Medulla oblongata (tissue), 1 donor: ENCODE measurements at regions not wholly inside any gene's neighbourhood (a gene's known extent, or its start where the extent isn't known, plus 50 kb on each side); places are given as distances from the start of the nearest gene placed in this dataset.
"Not testable (repeated sequence)": the region's sequence is repeated elsewhere in the genome, so short reads cannot be mapped to it uniquely, and the experiment has no call there.

Source experiments
- DNase-seq: peaks from one replicate; pipeline ENCODE4 v3.0.0-alpha.2; 2015; ENCODE audit errors: extremely low spot score

DNA sequence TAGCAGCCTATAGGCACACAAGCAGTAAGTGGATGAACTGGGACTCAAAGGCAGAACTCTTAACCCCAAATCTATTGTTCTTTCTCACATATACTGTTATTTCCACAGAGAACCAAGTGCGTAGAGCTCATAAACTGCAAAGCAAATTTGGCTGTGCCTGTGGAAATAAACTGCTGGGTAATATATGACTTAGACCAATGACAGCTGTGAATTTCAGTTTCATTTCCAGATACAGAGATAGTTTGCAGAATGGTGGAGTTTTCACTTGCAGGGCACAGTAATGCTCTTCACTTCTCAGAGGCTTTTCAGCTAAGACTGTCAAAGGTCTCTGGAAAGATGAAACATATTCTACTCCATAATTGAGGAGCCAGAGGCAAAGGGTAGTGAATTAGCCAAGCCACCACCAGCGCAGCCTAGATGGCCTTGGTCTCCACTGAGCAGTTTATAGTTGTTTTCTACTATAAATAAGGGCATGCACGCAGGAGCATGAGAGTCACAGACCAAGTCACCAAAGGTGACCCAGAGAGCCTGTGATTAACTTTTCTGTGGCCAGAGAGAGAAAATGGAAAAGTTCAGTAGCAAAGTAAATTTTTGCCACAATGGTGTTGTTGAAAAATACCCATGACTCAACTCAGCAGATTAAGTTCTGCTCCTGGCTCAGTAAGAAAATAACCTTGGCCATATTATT lies 180.7 kb upstream of the GRM7 start:
- DNase-seq = no peak

DNA sequence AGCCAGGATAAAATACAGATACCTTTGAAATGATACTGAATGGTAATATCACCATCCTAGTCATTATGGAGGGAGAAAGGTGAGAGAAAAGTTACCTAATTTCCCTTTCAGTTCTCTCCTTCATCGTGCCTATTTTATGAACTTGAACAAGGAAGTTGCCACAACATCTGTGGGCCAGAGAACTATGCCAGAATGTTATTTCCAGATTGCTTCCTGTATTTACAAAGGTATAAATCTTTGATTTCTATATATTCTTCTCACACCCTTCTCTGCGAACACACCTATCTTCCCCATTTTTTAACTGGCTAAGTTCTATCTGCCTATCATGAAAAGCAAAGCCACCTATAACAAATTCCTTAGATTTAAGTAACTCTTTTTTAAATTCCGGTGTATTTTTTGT lies 163.6 kb upstream of the GRM7 start:
- DNase-seq = no peak

DNA sequence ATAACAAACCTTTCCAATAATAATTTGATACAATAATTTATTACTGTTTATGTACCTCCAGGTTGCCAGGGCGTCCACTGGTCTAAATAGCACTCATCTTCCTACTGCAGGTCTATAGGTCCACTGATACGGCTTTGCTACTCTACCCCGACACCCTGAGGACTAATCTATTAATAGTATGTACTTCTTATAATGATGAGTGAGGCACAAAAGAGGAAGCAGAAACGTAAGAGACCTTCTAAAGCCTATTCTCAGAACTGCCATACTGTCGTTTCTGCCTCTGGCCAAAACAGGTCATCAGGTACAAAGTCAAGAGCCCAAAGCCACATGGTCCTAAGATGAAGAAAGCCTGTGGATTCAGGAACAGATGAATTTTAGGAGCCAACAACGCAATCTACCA lies 163.2 kb upstream of the GRM7 start:
- no peak for DNase-seq

DNA sequence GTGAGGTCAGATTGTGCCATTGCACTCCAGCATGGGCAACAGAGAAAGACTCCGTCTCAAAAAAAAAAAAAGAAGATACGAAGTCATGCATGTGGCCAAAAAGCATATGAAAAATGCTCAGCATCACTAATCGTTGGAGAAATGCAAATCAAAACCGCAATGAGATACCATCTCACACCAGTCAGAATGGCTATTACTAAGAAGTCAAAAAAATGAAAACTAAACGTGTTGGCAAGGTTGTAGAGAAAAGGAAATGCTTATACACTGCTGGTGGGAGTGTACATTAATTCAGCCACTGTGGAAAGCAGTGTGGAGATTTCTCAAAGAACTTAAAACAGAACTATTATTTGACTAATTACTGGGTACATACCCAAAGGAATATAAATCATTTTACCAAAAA lies 156.1 kb upstream of the GRM7 start:
- DNase-seq = not testable (repeated sequence)

DNA sequence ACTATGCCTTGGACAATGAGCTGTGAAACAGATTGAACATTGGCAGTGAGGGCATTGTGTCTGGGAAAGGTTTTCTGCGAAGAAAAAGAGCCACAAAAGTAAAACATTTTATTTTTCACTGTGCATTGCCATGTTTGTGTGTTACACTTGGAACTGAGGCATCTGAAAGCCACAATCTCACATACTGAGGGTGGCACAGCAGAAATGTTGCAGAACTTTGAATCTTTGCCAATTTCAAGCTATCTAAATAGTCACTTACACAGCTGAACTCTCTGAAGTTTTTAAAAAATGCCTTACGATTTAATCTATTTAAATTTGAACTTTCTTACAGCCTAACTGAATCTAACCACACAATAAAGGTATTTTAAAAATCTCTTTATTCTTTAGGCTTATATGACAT lies 154.1 kb upstream of the GRM7 start:
- DNase-seq = no peak

DNA sequence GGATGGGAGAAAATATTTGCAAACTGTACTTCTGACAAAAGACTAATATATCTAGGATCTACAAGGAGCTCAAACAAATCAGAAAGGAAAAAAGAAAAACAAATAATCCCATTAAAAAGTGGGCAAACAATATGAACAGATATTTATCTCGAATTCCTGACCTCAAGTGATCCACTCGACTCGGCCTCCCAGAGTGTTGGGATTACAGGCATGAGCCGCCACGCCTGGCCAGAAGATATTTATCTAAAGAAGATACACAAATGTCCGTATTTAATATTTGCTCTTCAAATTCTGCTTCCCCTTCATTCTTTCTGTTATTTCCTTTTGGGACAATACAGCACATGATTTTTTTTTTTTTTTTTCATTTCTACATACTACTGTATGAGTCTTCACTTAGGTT lies 151.7 kb upstream of the GRM7 start:
- no peak for DNase-seq

DNA sequence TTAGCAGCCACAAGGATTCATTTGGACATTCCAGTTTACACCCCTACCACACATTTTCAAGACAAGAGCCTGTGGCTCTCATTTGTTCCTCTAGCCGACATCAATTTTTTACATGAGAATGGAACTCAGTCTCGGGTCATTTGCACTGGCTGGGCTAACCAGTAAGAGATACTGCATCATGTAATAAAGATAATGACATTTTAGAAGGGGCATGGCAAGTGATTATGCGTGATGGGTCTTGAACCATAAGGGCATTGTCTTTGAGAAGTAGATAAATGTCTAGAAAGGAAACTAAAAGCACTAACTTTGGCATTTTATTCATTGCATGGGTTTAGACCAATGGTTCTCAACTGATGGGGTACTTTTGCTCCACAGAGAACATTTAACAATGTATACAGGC lies 146.0 kb upstream of the GRM7 start:
- no peak for DNase-seq

DNA sequence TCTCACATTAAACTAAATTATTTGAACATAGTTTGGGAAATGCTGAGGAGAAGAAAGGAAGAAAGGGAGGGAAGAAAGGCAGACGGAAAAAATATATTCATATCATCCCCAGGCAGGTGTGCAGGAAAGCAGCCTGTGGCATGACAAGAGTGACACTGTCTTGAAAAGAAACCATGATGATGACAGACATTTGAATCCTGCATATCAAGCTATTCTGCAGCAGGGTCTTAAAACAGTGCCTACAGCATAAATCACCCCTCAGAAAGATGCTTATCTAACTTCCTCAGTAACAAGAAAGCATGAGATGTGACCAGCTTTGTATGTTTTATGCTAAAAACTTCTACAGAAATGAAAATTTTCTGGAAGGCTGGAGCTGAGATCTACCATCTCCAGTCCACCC lies 144.5 kb upstream of the GRM7 start:
- DNase-seq = no peak

DNA sequence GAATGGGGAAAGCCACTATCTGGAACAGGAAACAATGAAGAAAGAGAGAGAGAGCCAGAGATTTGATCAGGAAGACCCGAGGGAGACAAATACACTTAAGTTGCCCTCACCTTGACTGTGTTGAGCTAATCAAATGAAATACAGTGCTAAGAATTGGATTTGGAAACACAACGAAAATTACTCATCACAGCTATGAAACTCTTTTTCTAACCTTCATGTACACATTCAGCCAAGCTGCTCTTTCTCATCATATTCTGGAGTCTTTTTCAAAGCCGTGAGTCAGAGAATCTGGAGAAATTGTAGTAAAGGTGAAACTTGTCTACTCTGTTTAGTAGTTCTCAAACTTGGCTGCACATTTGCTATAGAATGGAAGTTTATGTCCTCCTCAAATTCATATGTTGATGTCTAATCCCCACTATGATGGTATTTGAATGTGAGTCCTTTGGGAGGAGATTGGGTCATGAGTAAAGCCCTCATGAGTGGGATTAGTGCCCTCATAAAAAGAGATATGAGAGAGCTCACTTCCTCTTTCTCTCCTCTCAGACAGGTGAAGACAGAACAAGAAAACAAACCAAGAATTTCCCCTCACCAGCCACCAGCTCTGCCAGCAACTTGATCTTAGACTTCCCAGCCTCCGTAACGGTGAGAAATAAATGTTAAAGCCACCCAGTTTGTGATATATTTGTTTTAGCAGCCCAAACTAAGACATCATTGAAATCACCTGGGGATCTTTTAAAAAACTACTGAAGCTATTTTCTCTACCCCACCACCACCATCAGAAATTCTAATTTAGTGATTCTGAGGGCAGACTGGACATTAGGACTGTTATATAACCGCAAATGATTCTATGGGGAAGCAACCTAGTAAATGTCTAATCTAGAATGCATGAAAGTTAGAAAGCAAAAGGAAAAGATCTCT lies 143.6 kb upstream of the GRM7 start:
- no peak for DNase-seq

DNA sequence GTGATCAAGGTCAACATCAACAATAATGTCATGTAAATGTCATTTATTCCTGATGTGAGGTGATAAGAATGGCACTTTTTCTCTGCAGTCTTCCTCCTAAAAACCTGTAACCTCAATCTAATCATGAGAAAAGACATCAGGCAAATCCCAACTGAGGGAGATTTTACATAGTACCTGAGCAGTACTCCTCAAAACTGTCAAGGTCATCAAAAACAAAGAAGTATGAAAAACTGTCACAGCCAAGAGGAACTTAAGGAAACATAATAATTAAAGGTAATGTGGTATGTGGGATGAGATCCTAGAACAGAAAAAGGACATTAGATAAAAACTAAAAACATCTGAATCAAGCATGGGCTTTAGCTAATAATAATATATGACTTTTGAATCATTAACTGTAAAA lies 140.9 kb upstream of the GRM7 start:
- no peak for DNase-seq

DNA sequence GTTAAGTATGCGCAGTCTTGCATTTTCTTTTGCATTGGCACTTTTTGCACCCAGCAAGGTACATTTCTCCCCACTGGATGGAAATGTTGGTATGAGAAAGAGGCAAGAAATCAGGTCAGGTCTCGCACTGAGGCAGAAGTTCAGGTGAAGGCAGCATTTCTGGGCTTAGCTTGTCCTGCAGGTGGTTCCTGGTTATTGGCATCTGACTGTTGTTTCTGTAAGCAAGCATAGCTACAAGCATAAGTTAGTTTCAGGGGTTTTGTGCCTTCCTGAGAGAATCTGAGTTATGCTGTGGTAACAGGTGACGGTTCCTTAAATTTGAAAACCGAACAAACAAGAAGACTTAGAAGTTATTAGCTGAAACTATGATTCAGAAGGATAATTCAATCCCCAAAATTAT lies 139.4 kb upstream of the GRM7 start:
- no peak for DNase-seq

DNA sequence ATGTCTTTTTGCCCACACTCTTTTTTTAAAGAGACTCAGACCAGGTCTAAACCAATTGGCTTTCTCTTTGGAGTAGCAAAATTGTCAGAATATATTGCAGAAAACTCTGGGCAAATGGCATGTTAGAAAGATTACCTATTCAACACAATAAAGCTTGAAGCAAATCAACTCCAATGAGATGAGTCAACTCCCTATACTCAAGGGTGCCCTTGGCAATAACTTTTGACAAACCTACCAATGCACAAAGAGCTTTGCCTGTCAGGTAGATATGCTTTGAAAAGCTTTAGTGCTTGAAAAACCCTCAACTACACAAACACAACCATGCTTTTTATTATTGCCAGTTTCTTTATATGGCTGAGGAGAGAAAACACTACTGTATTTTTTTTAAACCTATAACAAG lies 137.7 kb upstream of the GRM7 start:
- no peak for DNase-seq

DNA sequence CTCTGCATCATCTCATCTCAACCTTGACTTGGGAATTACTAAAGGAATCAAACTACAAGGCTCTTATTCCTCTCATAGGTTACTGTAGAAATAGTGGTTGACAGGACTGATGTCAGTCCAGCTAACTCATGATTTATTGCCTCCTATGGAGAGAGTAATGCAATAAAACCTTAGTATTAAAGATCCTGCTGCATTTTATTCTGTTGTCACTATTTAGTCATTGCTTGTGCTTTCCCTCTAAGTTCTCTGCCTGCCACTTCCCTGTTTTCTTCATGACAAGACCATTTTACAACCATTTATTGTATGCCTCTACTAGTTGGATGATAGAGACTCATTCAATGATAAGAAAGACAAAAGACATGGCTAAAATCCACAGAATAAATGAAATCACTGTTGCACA lies 134.1 kb upstream of the GRM7 start:
- DNase-seq = no peak

DNA sequence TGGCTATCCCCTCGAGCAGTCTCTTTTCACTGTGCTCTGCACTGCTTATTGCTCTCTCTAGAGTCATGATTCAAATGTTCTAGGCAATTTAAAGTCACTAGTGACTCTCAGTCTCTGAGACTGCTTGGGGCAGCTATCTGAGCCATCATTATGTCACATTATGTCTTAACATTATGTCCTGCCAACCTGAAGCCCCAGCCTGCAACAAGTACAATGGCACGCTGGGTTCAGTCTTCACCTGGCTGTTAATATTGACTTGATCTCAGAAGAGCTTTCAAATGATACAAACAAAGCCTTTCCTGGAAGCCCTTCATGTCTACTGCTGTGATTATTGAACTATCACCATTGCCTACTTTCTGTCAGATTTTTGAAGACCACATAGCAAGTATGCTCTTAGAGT lies 128.1 kb upstream of the GRM7 start:
- no peak for DNase-seq

DNA sequence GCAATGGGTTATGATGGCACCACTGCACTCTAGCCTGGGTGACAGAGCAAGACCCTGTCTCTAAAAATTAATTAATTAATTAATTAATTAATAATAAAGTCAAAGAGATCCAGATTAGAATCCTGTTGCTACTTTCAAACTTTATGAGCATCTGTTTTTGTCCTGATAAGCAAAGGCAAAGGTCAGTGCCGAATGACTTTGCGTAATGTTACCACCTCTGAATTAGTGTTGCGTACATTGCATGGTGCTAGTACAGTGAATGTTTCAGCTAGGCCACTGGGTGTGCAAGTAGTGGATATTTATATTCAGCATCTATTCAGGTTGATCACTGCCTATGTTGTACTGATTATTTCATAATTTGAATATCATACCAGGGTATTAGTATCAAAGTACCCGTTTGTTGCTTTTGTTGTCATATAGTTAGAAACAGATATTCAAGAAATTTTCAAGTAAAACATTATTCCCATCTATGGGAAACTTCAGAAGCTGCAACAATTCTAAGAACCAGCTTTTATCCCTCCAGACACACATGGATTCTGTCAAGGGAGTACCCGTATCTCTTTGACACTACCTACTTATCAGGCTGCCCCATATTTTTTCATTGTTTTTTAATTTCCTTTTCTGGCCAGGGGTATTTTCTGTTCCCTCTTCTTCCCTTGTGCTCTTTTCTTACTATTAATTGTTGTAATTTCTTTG lies 127.1 kb upstream of the GRM7 start:
- DNase-seq = no peak

DNA sequence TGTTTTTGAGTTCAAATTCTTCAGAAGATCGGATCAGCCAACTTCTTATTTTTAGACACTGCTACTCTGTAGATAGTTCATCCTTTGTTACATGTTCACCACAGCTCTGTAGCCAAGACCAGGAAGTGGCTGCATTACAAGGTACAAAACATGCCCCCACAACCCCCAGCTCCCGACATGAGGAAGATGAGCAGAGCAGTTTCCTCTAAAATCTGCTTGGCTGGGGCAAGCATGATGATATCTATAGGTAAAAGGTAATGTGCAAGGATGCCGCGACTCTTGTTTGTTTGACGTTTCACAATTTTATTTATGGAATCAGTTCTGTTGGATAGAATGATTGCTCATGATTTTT lies 126.5 kb upstream of the GRM7 start:
- DNase-seq = no peak

DNA sequence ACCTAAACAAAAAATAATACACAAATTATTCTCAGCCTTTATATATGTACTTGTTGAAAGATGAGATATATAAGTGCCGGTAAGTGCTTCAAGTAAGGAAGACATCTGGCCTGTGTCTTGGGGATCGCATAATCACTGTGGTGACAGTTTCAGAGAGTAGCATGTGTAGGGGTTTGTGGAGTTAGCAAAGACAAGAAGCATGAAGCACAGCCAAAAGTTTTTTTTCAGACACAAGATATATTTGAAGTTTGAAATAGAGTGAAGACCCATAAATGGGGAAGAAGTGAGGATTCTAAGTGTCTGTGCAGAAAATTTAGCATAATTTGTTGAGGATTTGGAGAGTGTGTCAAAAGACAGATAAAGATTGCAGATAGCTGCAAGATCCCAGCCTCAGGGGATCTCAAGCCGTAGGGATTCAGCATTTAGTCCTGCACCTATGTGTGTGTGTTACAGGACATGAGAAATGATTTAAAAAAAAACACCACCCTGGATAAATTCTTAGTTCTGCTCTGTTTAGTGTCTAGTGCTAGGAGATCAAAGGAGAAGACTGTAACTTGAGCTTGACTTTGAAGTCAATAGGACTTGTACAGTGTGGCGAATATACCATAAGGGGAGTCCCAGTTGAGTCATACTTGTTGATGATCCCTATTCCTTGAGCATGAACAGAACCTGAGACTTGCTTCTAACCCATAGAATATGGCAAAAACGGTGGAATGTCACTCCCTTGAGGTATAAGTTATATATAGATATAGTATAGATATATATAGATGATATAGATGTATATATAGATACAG lies 123.9 kb upstream of the GRM7 start:
- no peak for DNase-seq

DNA sequence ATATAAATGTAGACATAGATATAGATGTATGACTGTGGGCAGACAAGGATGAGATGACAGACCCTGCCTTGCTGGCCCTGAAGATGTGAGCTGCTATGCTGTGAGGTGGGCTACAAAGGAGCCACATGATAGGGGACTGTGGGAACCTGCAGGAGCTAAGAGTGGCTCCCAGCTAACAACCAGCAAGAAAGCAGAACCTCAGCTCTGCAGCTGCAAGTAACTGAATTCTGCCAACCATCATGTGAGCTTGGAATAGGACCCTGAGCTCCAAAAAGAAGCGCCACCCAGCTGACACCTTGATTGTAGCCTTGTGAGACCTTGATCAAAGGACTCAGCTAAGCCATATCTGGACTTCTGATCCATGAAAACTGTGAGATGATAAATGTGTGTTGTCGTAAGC lies 123.3 kb upstream of the GRM7 start:
- no peak for DNase-seq

DNA sequence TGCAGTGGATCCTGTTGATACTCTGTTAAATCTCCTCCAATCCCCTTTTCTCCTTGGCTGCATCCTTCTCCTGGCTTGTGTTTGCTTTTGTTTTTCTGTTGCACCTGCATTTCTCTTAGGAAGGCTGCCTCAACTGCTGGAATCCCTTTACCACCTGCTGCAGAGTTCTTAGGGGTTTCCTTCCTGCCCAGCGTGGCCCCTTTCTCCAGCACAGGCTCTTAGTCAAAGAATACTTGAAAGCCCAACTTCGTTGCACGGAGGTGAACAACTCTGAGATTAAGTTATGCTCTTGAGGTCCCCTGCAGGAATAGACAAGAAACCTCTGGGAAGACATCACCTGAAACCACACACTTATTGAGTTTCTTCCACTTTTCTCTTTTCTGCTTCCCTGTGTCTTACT lies 121.6 kb upstream of the GRM7 start:
- DNase-seq = no peak

DNA sequence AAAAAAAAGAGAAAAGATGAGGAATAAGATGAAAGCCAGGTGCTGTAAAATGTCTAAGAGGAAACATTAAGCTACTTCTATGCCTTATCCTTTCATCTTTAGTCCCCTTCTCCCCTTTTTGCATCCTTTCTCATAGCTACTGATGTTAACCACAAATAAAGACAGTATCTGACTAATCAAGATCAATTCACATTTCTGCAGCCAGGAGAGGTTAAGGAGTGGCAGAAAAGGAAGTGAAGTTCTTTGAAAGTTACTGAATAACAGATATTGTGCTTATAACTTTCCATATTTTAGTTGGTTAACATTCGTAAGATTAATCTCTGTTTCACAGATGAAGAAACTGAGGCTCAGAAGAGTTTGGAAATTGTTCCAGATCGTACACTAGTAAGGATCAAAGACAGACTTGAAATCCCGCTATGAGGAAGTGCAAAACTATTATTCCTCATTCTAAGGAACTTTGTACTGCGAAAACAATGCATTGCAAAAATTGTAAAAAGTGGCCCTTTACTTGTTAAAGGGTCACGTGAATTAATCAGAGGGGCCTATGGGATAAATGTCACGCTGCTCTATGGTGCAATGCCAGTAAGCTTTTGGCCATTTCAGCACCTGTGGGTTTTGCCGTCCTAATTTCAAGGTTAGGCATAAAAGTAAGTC lies 117.7 kb upstream of the GRM7 start:
- no peak for DNase-seq

DNA sequence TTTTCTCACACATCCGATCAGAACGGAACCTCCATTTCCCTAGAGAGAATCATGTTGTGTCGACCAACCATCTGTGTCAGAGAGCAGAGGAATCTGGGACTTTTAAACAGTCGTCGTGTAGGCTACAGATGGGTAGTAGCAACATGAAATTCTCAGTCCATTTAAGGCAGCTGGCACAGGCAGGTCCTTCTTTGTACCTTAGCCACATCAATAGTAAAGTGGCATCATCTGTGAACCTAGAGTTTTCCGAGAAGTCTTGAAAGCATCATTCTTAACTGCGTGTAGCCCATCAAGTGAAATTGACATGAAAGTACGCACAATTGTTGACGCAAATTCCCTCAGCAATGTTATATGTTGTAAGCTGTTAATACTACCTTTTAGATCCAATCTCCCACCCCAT lies 114.5 kb upstream of the GRM7 start:
- DNase-seq = no peak

DNA sequence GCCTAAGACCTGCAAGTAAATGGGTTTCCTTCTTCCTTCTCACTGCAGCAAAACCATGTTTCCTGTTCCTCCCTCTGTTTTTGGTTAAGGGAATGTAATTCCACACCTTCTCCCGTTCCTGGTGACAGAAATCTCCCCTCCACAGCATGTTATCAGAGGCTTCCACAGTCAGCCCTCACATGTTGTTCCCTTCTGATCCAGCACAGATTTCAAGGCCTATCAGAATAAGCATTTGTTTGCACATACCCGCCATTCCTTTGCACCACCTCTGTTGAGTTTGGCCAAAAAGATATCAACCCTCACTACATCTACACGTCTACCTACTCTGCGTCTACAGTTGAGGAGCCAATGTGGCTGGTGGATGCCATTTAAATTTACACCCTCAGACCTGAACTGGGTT lies 113.9 kb upstream of the GRM7 start:
- no peak for DNase-seq
